Dedifferentiated amniotic fluid mesenchymal stem cell (primary cell): ENCODE measurements at regions not wholly inside any gene's neighbourhood (a gene's known extent, or its start where the extent isn't known, plus 50 kb on each side); places are given as distances from the start of the nearest gene placed in this dataset.

ENCODE experiments used
- DNase-seq: peaks from one replicate; pipeline ENCODE4 v3.0.0-alpha.2; 2016; ENCODE audit errors: extremely low spot score

- no peak for DNase-seq
Observed at GRCh38 chr6:156725712-156726111, 51.5 kb upstream of the ARID1B start.

DNA sequence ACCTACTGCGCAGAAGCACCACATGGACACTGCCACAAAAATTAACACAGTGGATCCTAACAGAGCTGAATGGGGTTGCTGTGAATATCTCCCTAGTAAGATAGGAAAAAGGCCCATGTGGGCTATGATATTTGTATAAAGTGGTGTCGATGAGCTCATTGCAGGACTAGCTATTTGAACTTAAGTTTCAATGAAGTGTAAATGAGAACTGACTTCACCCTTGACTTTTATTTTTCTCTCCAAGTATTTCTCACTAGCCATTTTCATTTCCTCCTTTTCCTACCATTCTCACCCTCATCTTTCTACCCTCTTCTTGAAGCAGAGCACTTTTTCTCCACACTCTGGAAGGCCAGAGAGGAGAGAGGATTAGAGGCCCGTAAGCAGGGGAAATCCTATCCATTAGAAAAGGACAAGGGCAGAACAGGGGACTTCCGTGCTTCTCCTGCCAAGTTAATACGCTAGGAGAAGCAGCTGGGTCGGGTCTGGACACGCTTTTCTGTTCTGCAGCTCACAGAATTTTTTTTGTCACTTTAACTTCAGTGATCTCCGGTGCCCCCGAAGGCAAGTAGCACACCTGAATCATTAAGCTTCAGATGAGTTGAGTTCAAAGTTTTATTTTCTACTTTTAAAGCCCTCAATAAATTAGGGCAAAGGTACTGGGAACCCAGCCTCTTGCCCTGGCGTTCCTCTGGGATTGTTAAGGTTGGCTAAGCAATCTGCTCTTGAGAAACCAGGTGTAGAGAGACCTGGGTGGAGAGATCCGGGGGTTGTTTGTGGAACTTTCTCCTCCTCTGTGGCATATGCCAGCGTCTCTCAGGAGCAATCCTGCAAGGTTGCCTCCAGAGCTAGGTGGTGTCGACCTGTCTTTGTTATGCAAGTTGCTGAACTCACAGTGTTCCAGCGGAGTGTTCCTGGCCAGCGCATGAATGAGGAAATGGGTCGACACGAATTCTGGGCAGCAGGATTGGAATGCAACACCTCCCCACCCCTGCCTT, 56.2 kb upstream of the ARID1B start:
- DNase-seq, result no peak

DNA sequence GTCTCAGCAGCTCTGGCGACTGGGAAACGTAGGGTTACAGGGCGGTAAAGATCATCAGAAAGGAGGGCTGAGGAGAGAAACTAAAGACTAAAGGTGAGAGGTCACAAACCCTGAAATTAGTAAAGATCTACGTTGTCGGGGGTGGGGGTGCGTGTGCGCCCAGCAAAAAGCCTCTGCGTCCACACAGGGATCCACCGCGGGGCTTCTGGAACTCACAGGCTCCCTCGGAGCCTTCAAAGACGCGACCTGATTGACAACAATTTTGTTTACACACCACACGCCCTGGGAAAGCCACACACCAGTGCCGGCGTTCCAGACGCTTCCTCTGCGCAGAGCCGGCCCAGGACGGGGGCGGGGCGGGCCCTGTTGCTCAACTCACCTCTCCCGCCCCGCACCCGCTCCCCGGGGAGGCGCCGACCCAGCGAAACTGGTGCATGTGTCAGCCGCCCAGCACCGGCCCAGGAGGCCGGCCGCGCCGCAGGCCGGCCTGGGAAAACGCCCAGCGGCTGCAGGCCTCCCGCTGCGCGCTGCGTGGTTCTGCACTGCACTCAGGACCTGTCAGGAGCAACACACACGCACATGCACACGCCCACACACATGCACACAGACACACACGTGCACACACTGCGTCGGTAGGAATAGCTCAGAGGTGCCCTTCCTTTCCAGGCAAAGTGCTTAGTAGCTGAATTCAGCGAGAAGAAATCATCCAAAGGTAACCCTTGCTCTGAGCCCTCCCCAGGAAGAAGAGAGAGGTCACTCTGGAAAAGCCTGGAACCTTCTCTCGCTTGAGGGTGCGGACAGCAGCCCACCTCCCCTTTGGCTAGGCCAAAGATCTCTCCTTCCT, 57.2 kb upstream of the ARID1B start:
- DNase-seq, result peak; percentile 40

- DNase-seq, result no peak
Observed at GRCh38 chr6:156719395-156719719, 57.8 kb upstream of the ARID1B start.

DNA sequence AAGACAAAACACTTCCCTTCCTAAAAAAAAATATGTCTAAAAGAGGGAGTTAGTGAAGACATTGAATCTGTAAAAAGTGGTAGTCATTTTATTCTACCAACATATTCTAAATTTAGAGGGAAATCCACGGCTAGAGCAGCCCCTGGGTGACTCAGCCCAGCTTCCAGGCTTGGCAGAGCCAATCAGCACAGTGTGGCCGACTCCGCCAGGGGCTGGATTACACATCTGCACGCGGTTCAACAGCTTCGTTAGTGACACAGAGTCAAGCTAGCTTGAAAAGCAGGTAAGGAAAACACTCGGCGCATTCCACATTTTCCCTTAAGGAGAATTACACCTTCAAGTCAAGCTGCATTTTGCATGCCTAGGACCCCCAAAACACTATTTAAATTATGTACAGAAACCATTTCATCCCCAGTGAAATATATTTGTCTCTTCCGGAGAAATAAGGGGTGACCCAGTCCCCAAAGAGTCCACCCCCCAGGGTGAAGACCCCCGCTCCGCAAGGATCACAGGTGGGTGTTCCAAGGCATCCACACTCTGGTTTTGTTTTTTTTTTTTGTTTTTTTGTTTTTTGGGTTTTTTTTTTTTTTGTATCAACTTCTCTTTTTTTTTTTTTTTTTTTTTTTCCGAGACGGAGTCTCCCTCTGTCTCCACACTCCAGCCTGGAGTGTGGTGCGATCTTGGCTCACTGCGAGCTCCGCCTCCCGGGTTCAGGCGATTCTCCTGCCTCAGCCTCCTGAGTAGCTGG, 58.4 kb upstream of the ARID1B start:
- DNase-seq, result peak; percentile 83

DNA sequence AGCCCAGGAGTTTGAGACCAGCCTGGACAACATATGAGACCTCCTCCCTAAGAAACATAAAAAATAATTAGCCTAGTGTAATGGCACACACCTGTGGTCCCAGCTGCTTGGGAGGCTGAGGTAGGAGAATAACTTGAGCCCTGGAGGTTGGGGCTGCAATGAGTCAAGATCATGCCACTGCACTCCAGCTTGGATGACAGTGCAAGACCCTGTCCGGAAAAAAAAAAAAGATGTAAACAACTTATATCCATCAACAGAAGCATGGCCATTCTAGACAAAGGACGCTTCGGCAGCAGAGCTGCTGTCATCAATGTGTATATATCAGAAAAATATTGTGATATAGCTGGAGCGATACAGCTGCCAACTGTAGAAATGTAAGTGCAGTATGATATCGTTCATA, 59.6 kb upstream of the ARID1B start:
- DNase-seq, result no peak

- DNase-seq, result no peak
Observed at GRCh38 chr6:156715839-156716238, 61.3 kb upstream of the ARID1B start.

DNA sequence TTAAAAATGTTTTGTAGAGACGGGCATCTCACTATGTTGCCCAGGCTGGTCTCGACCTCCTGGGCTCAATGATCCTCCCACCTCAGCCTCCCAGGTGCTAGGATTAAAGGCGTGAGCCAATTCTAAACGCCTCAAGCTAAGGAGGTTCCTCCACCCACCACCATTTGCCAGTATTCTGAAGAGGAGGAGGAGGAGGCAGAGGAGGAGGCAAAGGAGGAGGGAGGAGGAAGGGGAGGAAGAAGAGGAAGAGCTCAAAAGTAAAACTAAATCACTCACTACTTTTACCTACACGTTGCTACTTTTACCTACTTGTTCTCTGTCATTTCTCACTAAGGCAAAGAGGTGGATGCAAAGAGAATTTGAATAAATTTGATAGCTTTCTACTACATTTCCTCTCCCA, 63.6 kb upstream of the ARID1B start:
- no peak for DNase-seq

DNA sequence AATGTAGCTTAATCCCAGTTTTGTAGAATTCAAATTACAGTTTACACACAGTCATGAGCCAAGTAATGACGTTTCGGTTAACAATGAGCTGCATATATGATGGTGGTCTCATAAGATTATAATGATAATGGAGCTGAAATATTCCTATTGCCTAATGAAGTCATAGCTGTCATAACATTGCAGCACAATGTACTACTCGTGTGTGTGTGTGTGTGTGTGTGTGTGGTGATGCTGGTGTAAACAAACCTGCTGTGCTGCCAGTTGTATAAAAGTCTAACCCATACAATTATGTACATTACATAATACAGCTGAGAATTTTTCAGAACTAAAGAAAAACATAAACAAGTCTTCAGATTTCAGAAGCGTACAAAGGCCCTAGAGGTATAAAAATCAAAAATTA, 66.7 kb upstream of the ARID1B start:
- no peak for DNase-seq

GRCh38 chr6:156707818-156708217, 69.4 kb upstream of the ARID1B start:
- DNase-seq, result no peak

DNA sequence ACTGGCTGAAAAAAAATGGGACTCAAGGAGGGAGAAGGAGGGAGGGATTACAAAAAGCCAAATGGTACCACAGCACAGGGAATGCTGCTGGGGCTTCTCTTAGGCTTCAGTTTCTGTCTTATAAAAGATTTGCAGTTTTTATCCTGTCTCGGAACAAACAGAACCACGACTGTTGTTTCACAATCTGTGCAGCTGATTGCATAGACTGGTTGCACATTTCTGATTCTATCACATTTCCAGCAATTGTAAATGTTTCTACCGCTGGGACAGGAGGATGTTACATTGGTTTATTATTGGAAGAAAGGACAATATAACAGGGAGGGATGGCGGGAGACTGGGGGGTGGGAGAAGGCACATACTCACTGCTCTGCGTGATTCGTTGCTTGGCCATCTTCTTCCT, 73.5 kb upstream of the ARID1B start:
- DNase-seq, result no peak

- DNase-seq, result no peak
Observed at GRCh38 chr6:156701966-156702365, 75.2 kb upstream of the ARID1B start.

- no peak for DNase-seq
Observed at GRCh38 chr6:156700440-156701057, 76.6 kb upstream of the ARID1B start.

DNA sequence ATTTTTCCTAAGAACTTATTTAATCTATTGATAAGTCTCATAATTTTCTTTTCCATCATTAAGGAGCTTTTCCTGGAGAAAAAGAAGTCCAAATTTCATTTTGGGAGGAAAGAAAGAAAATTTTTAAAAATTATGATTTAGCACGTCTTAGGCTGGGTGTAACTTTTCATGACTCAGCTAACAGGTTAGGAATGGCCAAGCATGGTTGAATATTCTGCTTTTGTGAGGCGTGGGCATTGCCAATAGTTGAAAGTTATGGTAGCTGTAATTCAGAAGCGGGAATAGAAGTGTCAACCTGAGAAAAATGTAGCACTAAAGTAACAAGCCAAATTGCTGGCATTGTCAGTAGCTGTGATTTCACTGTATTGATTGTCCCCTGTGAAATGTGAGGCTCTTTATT, 77.2 kb upstream of the ARID1B start:
- DNase-seq, result no peak

DNA sequence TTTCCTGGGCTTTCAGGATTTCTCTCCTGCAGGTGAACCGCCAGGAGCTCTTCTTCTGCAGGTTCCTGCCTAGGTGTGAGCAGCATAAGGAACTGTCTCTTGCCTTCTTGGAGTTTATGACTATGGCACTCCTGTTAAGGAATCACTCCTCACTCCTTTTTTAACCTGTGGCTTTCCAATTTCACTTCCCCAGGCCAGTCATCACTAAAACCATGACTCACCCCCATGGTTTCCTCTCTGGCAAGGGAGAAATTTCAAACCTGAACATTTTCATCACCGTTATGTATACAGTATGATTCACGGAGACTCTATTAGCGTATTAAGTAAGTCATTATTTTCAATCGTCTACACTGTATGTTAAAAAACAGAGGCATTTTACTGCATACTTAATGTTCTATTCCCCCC, 78.2 kb upstream of the ARID1B start:
- no peak for DNase-seq

DNA sequence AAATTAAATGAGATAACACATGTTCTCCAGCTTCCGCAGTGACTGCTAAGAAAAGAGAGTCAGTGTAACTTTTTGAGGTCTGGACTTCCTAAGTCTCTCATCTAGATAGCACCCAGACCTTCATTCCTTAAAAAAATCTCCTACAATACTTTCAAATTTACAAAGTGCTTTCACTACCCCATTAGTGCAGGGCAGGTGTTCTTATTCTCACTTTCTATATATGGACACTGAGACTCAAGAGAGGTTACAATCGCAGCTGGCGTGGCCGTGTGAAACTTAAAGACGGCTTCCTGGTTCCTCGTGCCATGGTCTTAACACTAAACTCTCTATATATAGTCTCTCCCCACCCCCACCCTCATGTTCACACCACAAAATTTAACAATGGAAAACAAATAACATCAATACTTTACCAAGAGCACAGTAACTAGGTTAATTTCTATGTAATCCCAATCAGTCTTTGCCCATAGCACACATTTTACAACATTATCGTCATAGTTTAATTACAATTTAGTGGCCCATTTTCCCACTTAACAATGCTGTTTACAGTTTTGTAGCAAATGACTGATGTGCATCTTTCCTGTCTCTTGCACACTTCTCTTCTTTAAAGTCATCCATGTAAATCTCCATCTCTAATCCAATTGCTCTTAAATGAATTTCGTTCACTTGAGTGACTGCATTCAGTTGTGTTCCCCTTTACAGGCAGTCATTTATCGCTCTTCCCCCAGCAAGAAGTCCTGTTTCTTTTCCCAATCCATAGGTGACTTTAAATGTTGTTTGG, 78.8 kb upstream of the ARID1B start:
- no peak for DNase-seq

- no peak for DNase-seq
Observed at GRCh38 chr6:156697225-156697830, 79.8 kb upstream of the ARID1B start.

DNA sequence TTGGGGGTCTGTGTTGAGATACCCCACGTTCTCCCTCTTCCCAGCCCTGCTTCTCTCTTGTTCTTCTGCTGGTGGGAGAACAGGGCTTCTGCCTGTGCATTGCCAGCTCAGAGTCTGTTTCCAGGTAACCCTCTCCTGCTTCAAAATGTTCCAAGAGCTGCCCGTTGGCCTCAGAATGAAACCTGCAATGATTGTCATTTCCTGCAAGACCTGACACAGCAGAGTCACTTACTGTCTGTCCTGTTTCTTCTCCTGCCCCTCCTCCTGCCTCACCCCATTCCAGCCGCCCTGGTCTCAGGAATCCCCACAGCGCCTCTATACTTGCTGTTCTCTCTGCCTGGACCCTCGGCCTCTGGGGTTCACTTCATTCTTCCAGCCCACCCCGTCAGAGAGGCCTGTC, 81.4 kb upstream of the ARID1B start:
- DNase-seq, result no peak

- DNase-seq, result no peak
Observed at GRCh38 chr6:156694679-156695078, 82.5 kb upstream of the ARID1B start.

- no peak for DNase-seq
Observed at GRCh38 chr6:156691018-156691417, 86.2 kb upstream of the ARID1B start.

- DNase-seq, result no peak
Observed at GRCh38 chr6:156689656-156690055, 87.5 kb upstream of the ARID1B start.
